Activated CD4-positive, alpha-beta T cell treated with anti-CD3 and anti-CD28 coated beads, Interleukin-2, amount 10 ng/mL, durations not matched to agents 24 days and 14 days (primary cell): ENCODE measurements at regions not wholly inside any gene's neighbourhood (a gene's known extent, or its start where the extent isn't known, plus 50 kb on each side); places are given as distances from the start of the nearest gene placed in this dataset.

Experiments used
- DNase-seq: peaks from one replicate; pipeline ENCODE4 v3.0.0; 2022
- H3K27ac Mint-ChIP-seq: one replicate; pipeline ENCODE4 v1.8.0; 2022; ENCODE audit warnings: mild to moderate bottlenecking, mixed read lengths
- H3K27me3 Mint-ChIP-seq: one replicate; pipeline ENCODE4 v1.8.0; 2022; ENCODE audit warnings: mixed read lengths
- H3K36me3 Mint-ChIP-seq: one replicate; pipeline ENCODE4 v1.8.0; 2022; ENCODE audit warnings: low read depth, mild to moderate bottlenecking, mixed read lengths
- H3K4me1 Mint-ChIP-seq: one replicate; pipeline ENCODE4 v1.8.0; 2021; ENCODE audit warnings: mixed read lengths
- H3K4me3 Mint-ChIP-seq: one replicate; pipeline ENCODE4 v1.8.0; 2022; ENCODE audit warnings: mild to moderate bottlenecking, moderate library complexity, mixed read lengths
- H3K9me3 Mint-ChIP-seq: one replicate; pipeline ENCODE4 v1.8.0; 2021; ENCODE audit warnings: mixed read lengths
- intact Hi-C: fragments of 100-400 bp; cut with micrococcal nuclease; formaldehyde crosslinking; loops from one replicate; pipeline ENCODE4 v1.15.1; 2023

DNA sequence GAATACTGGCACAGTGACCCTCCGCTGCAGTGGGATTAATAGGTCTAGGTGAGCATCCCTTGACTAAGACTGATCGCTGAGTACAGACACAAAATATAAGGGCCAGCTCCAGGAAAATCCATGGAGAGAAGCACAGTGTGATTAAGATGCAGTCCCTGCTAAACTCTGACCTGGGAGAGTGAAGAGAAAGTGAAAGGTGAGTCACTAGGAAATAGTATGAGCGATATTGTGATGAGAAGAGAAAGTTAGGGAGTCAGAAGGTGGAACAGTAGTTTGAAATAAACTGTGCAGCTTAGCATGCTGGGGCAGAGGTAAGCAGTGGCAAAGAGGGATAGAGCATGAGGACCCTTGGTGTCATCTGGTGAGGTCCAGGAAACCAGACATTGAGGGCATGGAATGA lies 278.6 kb upstream of the MAP3K7 start:
- H3K27me3 Mint-ChIP-seq = peaks cover 9% of the 10 kb centered on the region
- DNase-seq = no peak
- intact Hi-C loops = no loop called here
- H3K4me3 Mint-ChIP-seq = no peak overlapping the region
- H3K27ac Mint-ChIP-seq = no peak overlapping the region
- H3K9me3 Mint-ChIP-seq = no peaks in the 10 kb centered on the region
- no peaks in the 10 kb centered on the region for H3K36me3 Mint-ChIP-seq
- H3K4me1 Mint-ChIP-seq = peaks cover 5% of the 10 kb centered on the region

DNA sequence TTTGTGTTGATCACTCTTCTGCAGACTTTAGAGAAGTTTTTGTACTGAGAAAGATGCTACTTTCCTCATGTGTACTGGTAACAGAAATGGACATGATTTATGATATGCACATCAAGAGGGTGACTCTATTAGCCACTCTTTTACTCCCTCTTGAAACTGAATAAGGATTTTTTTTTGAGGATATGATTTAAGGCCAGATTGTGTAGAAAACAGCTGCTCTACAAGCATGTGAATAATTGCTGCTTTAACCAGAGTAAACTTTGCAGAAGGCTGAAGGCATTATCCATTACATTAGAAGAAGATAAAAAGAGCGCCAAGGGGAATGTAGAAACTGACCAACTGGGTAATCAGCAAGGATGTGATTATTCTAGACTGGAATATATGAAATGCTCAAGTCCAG lies 276.2 kb upstream of the MAP3K7 start:
- H3K27ac Mint-ChIP-seq = no peak overlapping the region
- no peaks in the 10 kb centered on the region for H3K9me3 Mint-ChIP-seq
- H3K4me1 Mint-ChIP-seq = peaks cover 5% of the 10 kb centered on the region
- no peak for DNase-seq
- intact Hi-C loops = no loop called here
- H3K27me3 Mint-ChIP-seq = peaks cover 6% of the 10 kb centered on the region
- no peak overlapping the region for H3K4me3 Mint-ChIP-seq
- H3K36me3 Mint-ChIP-seq = no peaks in the 10 kb centered on the region

DNA sequence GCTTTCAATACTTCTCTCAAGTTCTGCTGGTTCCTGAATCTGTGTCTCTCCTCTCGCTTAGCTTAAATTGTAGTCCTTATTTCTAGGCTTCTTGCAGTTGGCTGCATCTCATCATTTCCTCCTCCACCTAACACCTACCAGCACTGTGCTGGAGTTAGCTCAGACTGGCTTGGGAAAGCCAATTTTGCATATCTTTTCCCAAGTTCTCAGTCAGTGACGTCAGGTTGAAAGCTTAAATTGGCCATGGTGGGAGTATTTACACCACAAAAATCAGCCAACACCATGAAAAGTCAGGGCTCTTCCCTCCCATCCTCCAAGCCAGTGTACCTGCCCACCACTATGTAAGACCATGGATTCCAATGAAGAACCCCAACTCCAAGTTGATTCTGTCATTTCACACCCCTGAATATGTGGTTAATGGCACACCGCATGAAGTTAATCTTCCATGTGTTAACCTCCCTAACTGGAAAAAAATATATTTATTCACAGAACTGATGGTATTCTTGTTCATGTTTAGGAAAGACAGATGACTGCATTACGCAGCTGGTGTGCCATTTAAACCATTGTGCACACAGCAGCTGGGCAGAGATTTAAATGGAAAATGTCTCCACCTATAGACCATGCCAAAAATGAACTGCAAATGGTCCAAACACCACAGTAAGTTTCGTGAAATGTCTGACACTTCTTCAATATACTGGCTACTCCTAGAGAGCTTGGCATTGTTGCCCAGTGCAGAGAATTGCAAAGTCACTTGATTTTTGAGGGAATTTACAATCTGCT lies 274.1 kb upstream of the MAP3K7 start:
- no peak for DNase-seq
- Mint-ChIP-seq H3K4me1 (peaks cover 5% of the 10 kb centered on the region), H3K9me3 (no peaks in the 10 kb centered on the region), H3K27ac (no peak overlapping the region), H3K36me3 (no peaks in the 10 kb centered on the region), H3K27me3 (peaks cover 11% of the 10 kb centered on the region), H3K4me3 (no peak overlapping the region)
- intact Hi-C loops = no loop called here

DNA sequence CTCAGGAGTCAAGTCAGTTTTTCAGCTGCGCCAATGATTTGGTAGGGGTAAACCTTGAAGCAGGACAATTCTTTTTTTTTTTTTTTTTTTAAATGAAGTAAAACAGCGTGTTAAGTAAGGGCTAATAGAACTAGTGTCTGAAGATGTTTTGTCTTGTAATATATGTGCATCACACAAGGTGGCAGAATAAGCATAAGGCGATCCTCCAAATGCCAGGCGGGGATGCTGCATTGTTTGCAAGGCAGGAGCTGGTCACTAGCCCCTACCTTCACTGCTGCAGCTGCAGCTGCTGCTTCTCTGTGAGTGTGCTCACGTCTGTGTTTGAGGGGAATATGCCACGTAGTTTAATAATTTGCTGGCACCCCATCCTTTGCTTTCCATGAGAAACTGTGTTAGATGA lies 272.7 kb upstream of the MAP3K7 start:
- peaks cover 14% of the 10 kb centered on the region for H3K27me3 Mint-ChIP-seq
- intact Hi-C loops = no loop called here
- peaks cover 5% of the 10 kb centered on the region for H3K4me1 Mint-ChIP-seq
- H3K9me3 Mint-ChIP-seq = no peaks in the 10 kb centered on the region
- no peak overlapping the region for H3K27ac Mint-ChIP-seq
- H3K4me3 Mint-ChIP-seq = no peak overlapping the region
- no peaks in the 10 kb centered on the region for H3K36me3 Mint-ChIP-seq
- DNase-seq = no peak

DNA sequence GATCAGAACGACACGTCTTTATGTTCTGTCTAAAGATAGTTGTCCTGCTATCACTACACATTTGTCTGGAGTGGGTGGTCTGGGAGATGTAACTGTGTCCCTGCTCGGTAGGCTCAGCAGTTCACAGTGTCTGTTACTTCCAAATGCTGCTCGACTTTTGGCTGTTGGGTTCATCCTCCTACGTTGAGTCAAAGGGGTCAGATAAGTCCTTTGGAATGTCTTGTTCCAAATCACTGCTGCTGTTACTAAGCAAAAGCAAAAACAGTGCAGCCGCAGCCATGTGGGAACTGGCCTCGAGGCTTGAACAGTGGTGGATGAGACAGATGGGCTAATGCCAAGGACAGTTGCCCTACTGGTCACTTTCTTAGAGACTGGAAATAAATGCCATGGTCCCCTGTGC lies 272.2 kb upstream of the MAP3K7 start:
- intact Hi-C loops = no loop called here
- H3K4me3 Mint-ChIP-seq = no peak overlapping the region
- H3K27me3 Mint-ChIP-seq = peaks cover 14% of the 10 kb centered on the region
- H3K27ac Mint-ChIP-seq = no peak overlapping the region
- H3K9me3 Mint-ChIP-seq = no peaks in the 10 kb centered on the region
- peaks cover 5% of the 10 kb centered on the region for H3K4me1 Mint-ChIP-seq
- no peaks in the 10 kb centered on the region for H3K36me3 Mint-ChIP-seq
- no peak for DNase-seq

DNA sequence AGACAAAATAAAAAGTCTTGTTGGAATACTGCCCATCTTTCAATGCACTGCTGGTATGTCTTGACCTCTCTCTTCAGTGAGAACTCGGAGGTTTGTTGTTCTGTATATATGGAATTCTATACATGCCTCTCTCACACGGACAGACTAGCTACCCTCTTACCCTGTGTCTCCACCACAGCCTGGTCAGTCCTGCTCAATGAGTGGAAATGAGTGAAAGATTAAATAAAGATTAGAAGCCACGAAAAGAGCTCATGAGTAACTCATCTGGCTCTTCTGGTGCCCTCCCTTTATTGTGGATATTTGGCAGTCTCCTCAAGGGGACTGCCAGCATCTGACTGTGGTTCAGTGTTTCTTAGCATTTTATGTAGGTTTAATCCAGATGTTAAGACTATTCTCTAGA lies 262.8 kb upstream of the MAP3K7 start:
- no peaks in the 10 kb centered on the region for H3K9me3 Mint-ChIP-seq
- intact Hi-C loops = no loop called here
- no peak overlapping the region for H3K4me3 Mint-ChIP-seq
- H3K27me3 Mint-ChIP-seq = peaks cover 13% of the 10 kb centered on the region
- DNase-seq = peak; percentile 48
- H3K4me1 Mint-ChIP-seq = no peaks in the 10 kb centered on the region
- no peak overlapping the region for H3K27ac Mint-ChIP-seq
- no peaks in the 10 kb centered on the region for H3K36me3 Mint-ChIP-seq

DNA sequence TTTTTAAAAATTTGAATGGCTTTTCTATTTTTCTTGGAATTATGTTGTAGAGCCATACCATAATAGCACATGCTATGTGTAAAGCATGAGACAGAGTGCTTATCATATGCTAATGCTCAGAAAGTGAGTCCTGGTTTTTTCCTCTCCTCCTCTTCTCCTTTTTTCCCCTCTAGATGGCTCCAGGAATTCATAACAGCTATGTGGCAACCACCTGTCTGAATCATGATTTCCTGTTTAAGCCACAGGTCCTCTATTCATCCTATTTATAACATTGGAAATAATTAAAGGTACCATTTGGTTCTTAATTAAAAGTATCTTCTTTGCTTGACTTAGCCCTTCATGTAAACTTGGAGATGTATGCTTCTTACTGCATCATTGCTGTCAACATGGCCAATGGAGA lies 260.0 kb upstream of the MAP3K7 start:
- H3K27ac Mint-ChIP-seq = no peak overlapping the region
- DNase-seq = no peak
- H3K36me3 Mint-ChIP-seq = no peaks in the 10 kb centered on the region
- H3K4me1 Mint-ChIP-seq = no peaks in the 10 kb centered on the region
- intact Hi-C loops = no loop called here
- no peaks in the 10 kb centered on the region for H3K9me3 Mint-ChIP-seq
- H3K27me3 Mint-ChIP-seq = peaks cover 13% of the 10 kb centered on the region
- no peak overlapping the region for H3K4me3 Mint-ChIP-seq

DNA sequence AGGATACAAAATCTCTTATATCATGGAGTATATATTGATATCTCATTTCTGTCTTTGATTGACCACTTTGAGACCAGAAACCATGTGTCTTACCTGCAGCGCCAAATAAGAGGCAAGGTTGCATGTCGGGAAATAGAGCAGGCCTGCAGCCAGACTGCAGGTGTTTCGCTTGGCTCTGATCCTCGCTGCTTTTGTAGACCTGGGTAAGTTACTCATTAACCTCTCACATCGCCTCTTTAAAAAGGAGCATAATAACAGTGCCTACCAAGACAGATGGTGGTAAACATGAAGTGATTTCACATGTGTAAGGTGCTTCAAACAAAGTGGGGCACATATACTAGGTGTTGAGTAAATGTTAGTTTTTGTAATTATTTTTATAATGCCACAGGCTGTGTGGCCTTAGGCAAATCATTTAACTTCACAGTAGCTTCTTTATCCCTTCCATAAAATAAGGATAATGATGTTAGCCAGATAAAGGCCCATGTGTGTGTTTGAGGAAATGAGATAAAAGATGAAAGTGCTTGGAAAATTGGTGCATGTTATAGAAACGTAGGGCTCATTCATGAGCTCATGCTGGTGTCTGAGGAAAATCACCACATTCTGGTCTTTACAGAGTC lies 248.8 kb upstream of the MAP3K7 start:
- Mint-ChIP-seq H3K4me1 (no peaks in the 10 kb centered on the region), H3K27me3 (peaks cover 12% of the 10 kb centered on the region), H3K27ac (no peak overlapping the region), H3K36me3 (no peaks in the 10 kb centered on the region), H3K4me3 (no peak overlapping the region), H3K9me3 (no peaks in the 10 kb centered on the region)
- intact Hi-C loops = no loop called here
- DNase-seq = no peak

DNA sequence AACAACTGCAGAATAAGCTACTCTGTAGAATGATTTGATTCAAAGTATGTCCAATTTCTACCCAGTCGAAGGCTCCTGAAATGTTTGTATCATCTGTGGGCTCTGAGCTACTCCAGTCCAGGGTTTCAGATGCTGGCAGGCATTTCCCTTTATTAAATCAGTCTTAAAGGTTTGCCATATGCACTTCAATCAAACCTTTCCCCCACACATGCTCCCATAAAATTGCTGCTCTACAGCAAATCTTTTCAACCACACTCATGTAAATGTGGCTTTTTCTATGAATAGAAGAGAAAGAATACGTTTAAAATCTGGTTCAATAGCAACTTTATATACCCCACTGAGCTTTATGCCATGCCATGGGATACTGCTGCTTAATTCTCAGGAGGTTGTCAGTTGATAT lies 242.4 kb upstream of the MAP3K7 start:
- H3K4me3 Mint-ChIP-seq = no peak overlapping the region
- no peaks in the 10 kb centered on the region for H3K4me1 Mint-ChIP-seq
- no peak for DNase-seq
- intact Hi-C loops = no loop called here
- H3K36me3 Mint-ChIP-seq = no peaks in the 10 kb centered on the region
- H3K27ac Mint-ChIP-seq = no peak overlapping the region
- no peaks in the 10 kb centered on the region for H3K27me3 Mint-ChIP-seq
- H3K9me3 Mint-ChIP-seq = peaks cover 3% of the 10 kb centered on the region

DNA sequence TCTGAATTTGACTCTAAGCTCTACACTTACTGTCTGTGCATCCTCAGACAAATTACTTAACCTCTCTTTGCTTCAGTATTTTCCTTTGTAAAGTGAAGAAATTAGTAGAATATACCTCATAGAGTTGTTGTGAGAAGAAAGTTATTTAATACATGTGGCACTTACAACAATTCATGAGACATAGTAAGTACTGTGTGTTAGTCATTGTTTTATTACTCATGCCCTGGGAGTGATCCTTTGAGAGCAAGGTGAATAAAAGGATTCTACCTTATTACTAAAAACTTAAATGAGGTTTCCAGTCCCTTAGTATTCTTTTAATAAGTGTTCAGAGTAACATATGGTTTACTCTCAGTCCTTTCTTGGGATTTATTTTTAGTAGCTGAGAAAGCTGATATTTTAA lies 233.6 kb upstream of the MAP3K7 start:
- H3K4me3 Mint-ChIP-seq = no peak overlapping the region
- DNase-seq = no peak
- no peaks in the 10 kb centered on the region for H3K9me3 Mint-ChIP-seq
- intact Hi-C loops = no loop called here
- no peaks in the 10 kb centered on the region for H3K36me3 Mint-ChIP-seq
- no peak overlapping the region for H3K27ac Mint-ChIP-seq
- H3K27me3 Mint-ChIP-seq = peaks cover 4% of the 10 kb centered on the region
- no peaks in the 10 kb centered on the region for H3K4me1 Mint-ChIP-seq

DNA sequence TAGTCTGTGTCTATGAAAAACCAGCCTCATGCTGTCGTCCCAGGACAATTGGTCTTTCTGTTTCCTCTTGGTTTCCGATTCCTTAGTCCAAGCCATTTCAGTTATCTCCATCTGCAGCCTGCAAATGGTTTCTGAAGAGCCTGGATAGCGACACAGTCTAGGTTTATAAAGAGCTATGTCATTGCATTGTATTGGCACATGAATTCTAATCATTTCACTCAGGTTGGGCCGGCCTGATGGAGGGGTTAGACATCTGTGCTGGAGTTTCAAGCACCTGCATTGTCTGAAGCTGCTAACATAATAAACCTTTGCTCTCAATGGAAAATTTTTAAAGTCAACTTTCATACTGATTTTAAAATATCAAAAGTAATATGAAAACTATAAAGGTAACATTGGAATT lies 232.6 kb upstream of the MAP3K7 start:
- no peak overlapping the region for H3K4me3 Mint-ChIP-seq
- H3K9me3 Mint-ChIP-seq = no peaks in the 10 kb centered on the region
- H3K36me3 Mint-ChIP-seq = no peaks in the 10 kb centered on the region
- no peak for DNase-seq
- no peaks in the 10 kb centered on the region for H3K4me1 Mint-ChIP-seq
- intact Hi-C loops = no loop called here
- H3K27ac Mint-ChIP-seq = no peak overlapping the region
- peaks cover 4% of the 10 kb centered on the region for H3K27me3 Mint-ChIP-seq

DNA sequence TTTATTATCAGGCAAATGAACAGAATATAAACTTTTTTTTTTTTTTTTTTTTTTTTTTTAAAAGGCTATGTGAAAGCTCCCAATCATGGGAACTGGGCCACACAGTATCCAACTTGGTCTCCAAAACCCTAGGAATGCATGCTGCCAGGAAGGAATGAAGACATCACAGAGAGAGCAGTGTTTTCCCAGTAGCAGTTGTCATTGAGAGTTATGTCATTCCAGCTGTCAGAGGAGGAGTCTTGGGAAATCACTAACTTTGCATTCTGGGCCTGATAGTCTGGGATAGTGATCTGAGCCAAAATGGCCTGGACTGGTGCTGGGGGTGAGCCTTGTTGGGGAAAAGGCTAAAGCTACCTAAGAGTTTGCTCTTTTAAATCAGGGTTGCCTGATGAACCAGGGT lies 231.3 kb upstream of the MAP3K7 start:
- Mint-ChIP-seq H3K4me1 (no peaks in the 10 kb centered on the region), H3K9me3 (peaks cover 4% of the 10 kb centered on the region), H3K27ac (no peak overlapping the region), H3K27me3 (peaks cover 3% of the 10 kb centered on the region), H3K4me3 (no peak overlapping the region), H3K36me3 (no peaks in the 10 kb centered on the region)
- intact Hi-C loops = no loop called here
- no peak for DNase-seq

DNA sequence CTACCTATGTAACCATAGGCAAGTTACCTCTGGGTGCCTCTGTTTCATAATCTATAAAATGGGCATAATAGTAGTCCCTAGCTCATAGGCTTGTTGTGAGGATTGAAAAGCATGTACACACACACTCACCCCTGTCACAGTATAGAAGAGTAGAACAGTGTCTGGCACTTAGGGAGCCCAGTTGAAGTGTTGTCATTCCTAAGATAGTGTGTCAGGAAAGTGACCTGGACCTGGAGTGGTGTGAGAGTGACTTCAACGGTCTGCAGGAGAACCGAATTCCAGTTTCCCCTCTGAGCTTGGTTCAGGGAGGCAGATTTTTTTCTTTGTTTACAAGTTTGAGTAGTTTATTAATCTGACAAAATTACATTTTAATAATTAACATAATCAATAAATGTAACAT lies 229.9 kb upstream of the MAP3K7 start:
- H3K4me3 Mint-ChIP-seq = no peak overlapping the region
- no peaks in the 10 kb centered on the region for H3K4me1 Mint-ChIP-seq
- peaks cover 4% of the 10 kb centered on the region for H3K9me3 Mint-ChIP-seq
- H3K36me3 Mint-ChIP-seq = no peaks in the 10 kb centered on the region
- DNase-seq = no peak
- H3K27ac Mint-ChIP-seq = no peak overlapping the region
- intact Hi-C loops = no loop called here
- H3K27me3 Mint-ChIP-seq = peaks cover 3% of the 10 kb centered on the region

DNA sequence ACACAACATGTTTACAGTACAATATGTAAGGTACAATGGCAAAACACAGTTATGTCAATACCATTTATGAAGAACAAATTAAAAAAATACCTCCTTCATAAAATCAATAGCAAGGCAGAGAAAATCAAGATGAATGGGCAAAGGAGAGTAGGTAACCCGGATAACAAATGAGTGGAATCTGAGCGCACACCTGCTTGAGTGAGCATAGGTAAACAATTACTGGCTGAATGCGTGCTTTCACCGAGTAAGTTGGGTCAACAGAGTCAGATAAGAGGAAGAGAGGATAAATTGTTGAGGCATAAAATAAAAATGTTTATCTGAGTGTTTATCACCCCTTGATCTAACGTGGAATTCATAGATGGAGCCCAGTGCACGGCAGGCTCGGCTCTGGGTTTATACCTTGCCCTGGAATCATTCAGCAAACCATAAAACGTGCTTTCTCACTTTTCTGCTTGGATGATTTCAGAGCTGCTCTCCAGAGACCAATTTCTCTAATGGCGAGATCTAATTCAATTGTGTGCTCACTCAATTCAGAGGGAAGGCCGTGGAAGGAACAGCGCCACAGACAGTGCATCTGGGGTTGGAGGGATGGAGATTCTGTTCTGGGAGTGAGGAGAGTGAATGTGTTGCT lies 224.8 kb upstream of the MAP3K7 start:
- peaks cover 4% of the 10 kb centered on the region for H3K9me3 Mint-ChIP-seq
- no peak for DNase-seq

More for the DNA sequence above, 224.8 kb upstream of the MAP3K7 start:
- intact Hi-C loops = no loop called here
- Mint-ChIP-seq H3K27ac (no peak overlapping the region), H3K4me3 (no peak overlapping the region), H3K4me1 (no peaks in the 10 kb centered on the region), H3K36me3 (no peaks in the 10 kb centered on the region), H3K27me3 (peaks cover 7% of the 10 kb centered on the region)
